Epithelial cell of proximal tubule (primary cell): ENCODE measurements at regions not wholly inside any gene's neighbourhood (a gene's known extent, or its start where the extent isn't known, plus 50 kb on each side); places are given as distances from the start of the nearest gene placed in this dataset.

Experiments used
- DNase-seq: peaks from one replicate; pipeline ENCODE4 v3.0.0-alpha.2; 2011; ENCODE audit warnings: low read depth
- H3K4me3 ChIP-seq: 2 replicates; pipeline ENCODE4 v1.5.1; 2011; ENCODE audit warnings: low read depth, mild to moderate bottlenecking, low read length
- CTCF ChIP-seq: conservative IDR thresholded peaks from 2 replicates; pipeline ENCODE4 v1.5.1; 2012; ENCODE audit warnings: low read depth, mild to moderate bottlenecking, low read length

- DNase-seq: no peak
- no peak overlapping the region for H3K4me3 ChIP-seq
- no peak for TF ChIP-seq CTCF
These were observed 242.2 kb downstream of the LOXHD1 start for GRCh38 chr18:46414863-46415262.

- DNase-seq: no peak
- no peak for TF ChIP-seq CTCF
- no peak overlapping the region for H3K4me3 ChIP-seq
These were observed 241.3 kb downstream of the LOXHD1 start for GRCh38 chr18:46415532-46416252.

GRCh38 chr18:46416706-46417638, 240.0 kb downstream of the LOXHD1 start:
- TF ChIP-seq CTCF: no peak
- no peak for DNase-seq
- H3K4me3 ChIP-seq: no peak overlapping the region

GRCh38 chr18:46418663-46419260, 238.3 kb downstream of the LOXHD1 start:
- no peak overlapping the region for H3K4me3 ChIP-seq
- peak; percentile 60 for DNase-seq
- TF ChIP-seq CTCF: peak; percentile 6

GRCh38 chr18:46419391-46420141, 237.5 kb downstream of the LOXHD1 start:
- no peak overlapping the region for H3K4me3 ChIP-seq
- TF ChIP-seq CTCF: no peak
- DNase-seq: no peak

GRCh38 chr18:46421973-46422551, 235.0 kb downstream of the LOXHD1 start:
- no peak for DNase-seq
- TF ChIP-seq CTCF: no peak
- H3K4me3 ChIP-seq: no peak overlapping the region
